SH-SY5Y (cell line): ENCODE measurements at regions not wholly inside any gene's neighbourhood (a gene's known extent, or its start where the extent isn't known, plus 50 kb on each side); places are given as distances from the start of the nearest gene placed in this dataset.

ENCODE experiments used
- GATA2 ChIP-seq: IDR thresholded peaks from 2 replicates; pipeline ENCODE4 v1.6.1; 2011; ENCODE audit warnings: mild to moderate bottlenecking, low read depth, low read length
- GATA3 ChIP-seq: IDR thresholded peaks from 2 replicates; pipeline ENCODE4 v1.6.1; 2011; ENCODE audit warnings: low read depth, mild to moderate bottlenecking, low read length, moderate library complexity

DNA sequence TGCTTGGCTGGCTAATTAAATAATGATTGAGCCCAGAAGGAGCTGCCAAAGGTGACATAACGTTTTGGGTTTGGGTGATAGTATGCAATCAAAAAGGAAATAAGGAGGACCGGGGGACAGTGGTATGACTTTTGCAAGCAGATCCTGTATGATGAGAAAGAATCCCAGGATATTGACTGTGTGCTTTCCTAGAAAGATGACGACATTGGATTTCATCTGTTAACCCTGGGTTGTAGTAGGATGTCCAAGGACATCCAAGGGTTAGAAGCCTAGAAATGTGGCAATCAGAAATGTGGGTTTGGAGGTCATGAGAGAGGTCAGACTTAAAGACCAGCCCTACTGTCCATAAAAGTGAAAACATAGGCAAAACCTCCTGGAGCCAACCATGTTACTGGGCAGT, 50.3 kb upstream of the HMHB1 start:
- no peak for TF ChIP-seq GATA2
- no peak for TF ChIP-seq GATA3

- TF ChIP-seq GATA2 = no peak
- no peak for TF ChIP-seq GATA3
These were observed 51.2 kb upstream of the HMHB1 start for GRCh38 chr5:143760755-143761154.

GRCh38 chr5:143760131-143760505, 51.8 kb upstream of the HMHB1 start:
- TF ChIP-seq GATA2 (no peak), GATA3 (no peak)

GRCh38 chr5:143759396-143760130, 52.4 kb upstream of the HMHB1 start:
- no peak for TF ChIP-seq GATA3
- no peak for TF ChIP-seq GATA2

DNA sequence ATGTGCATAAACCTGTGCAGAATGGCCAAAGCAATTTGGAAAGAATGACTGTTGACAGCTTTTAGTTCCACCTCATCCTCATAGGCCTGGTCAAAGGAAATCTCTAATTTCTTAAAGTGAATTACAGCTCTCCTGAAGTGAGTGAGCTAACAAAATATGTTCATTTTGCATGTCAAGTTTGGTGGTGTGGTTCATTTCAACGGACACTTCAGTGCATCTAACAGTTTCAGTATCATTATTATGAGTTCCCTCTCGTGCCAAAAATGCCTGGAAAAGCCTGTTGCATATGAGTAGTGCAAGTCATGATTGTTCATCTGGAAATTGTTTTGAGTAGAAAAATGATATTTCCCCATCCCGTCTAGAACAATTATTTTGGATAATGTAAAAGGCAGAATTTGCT, 53.2 kb upstream of the HMHB1 start:
- TF ChIP-seq GATA2 (no peak), GATA3 (no peak)

- TF ChIP-seq GATA2 (no peak), GATA3 (no peak)
These were observed 53.9 kb upstream of the HMHB1 start for GRCh38 chr5:143758015-143758414.

DNA sequence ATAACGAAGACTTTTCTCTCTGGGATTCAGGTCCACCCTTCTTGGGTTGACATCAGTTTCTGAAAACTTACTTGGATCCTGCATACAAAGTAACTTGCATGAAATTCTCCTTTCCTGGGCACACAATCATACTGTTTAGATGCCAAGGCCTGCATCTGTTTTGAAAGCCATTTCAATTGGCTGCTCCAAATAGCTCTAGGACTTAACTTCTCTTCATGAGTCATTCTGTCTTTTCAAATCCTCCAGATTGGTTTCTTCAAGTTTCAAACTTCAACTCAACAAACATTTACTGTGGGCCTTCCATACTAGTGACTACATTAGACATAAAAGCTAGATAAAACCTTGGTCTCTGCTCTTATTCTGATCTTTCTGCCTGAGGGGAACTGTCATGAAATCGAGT, 54.8 kb upstream of the HMHB1 start:
- TF ChIP-seq GATA2 (no peak), GATA3 (no peak)

GRCh38 chr5:143755966-143756365, 56.0 kb upstream of the HMHB1 start:
- TF ChIP-seq GATA3 (no peak), GATA2 (no peak)

DNA sequence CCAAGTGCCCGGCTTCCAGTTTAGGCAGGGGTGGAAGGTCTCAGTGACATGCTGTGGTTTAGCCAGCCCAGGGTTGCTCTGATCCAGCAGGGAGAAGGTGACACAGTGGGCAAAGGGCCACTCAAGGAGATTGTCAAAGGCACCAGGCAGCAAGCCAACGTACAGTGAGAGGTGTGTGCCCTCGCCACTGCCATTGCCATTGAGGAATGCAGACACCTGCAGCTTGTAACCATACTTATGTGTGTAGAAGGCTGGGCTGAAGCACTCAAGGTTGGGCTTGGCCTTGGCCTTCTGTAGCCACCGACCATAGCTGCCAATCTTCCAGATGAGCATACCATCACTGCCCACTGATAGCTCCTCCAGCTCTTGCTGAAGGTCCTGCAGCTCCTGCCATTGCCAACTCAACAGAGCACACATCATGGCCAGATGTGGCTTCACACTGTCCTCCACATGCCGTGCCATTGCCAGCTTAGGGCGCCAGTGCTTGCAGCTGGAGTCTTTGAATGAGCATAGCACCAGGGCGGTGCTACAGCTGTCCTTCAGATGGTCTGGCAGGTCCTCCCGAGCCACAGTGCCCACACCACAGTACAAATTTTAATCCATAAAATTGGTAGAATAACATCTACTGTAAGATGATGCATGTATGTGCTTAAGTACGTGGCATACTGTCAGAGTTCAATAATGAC, 59.7 kb upstream of the HMHB1 start:
- TF ChIP-seq GATA3 (no peak), GATA2 (no peak)

GRCh38 chr5:143751342-143751741, 60.6 kb upstream of the HMHB1 start:
- TF ChIP-seq GATA2 = no peak
- TF ChIP-seq GATA3 = no peak

GRCh38 chr5:143749581-143750205, 62.3 kb upstream of the HMHB1 start:
- TF ChIP-seq GATA2 (no peak), GATA3 (no peak)

DNA sequence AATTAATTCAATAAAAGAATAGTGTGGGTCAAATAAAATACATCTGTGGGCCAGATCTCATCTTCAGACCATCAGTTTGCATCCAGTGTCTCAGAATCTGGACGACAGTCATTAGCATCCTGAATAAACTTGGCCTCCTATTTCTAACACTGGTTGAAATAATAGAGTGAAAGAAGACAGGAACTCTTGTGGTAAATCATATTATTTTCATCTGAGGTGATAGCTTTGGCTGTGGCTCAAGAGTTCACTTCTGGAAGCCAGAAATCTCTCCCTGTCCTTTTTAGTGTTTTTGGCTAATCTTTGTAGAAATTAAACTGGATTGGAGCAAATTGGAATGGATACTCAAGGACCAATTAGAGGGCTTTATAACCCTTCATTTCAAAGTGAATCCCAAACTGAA, 63.4 kb upstream of the HMHB1 start:
- no peak for TF ChIP-seq GATA3
- TF ChIP-seq GATA2 = no peak

DNA sequence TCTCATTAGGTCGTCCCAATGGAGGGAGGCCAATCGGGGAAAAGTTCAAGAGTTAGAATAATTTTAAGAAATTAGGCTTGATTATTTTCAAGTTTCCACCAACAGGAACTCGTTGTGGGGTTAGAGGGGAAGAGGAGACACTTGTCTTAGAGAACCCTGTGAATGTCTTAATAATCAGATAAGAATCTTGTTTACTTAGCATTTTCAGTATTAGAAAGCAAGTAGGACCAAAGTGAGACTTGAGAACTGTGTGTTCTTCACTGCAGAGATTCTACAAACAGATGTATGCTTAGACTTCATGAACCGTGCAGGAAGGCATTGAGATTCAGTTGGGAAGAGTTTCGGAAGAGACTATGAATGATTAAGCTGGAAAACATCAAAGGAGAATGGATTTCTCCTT, 69.0 kb upstream of the HMHB1 start:
- TF ChIP-seq GATA2 = no peak
- no peak for TF ChIP-seq GATA3

GRCh38 chr5:143741421-143741820, 70.5 kb upstream of the HMHB1 start:
- TF ChIP-seq GATA3 (no peak), GATA2 (no peak)

DNA sequence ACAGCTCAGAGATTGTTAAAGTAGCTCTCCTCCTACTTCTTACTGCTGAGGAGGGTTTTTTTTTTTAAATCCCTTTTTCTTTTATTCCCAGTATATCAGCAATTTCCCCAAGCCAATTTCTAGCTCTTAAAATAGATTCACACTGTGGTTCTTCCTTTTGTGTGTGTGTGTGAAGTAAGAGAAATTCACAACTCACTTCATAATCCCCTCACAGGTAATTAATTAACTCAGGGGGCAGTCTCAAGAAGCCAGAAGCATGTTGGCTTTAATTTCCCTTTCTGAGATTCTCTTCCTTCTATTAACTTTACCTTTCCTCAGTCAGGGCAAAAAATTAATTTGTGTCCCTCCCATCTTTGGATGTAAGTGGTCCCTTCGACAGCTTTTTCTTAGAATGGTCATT, 71.0 kb upstream of the HMHB1 start:
- TF ChIP-seq GATA3 (no peak), GATA2 (no peak)

- TF ChIP-seq GATA2 (no peak), GATA3 (no peak)
These were observed 72.2 kb upstream of the HMHB1 start for GRCh38 chr5:143739746-143740145.
